ENCODE measurements at regions not wholly inside any gene's neighbourhood (a gene's known extent, or its start where the extent isn't known, plus 50 kb on each side); places are given as distances from the start of the nearest gene placed in this dataset.
"Not testable (repeated sequence)": the region's sequence is repeated elsewhere in the genome, so short reads cannot be mapped to it uniquely, and the experiment has no call there.

GRCh38 chr17:63295839-63296590 lies 150.1 kb downstream of the CYB561 start:
- no peak for DNase-seq

GRCh38 chr17:63298916-63299315 lies 147.2 kb downstream of the CYB561 start:
- DNase-seq, result not testable (repeated sequence)

GRCh38 chr17:63304704-63305261 lies 141.3 kb downstream of the CYB561 start:
- no peak for DNase-seq

GRCh38 chr17:63305857-63306256 lies 140.2 kb downstream of the CYB561 start:
- DNase-seq, result no peak

- no peak for DNase-seq
Observed at GRCh38 chr17:63306855-63307254, 139.3 kb downstream of the CYB561 start.

GRCh38 chr17:63308272-63308671 lies 137.8 kb downstream of the CYB561 start:
- no peak for DNase-seq

GRCh38 chr17:63309021-63309420 lies 137.1 kb downstream of the CYB561 start:
- no peak for DNase-seq

GRCh38 chr17:63311416-63311937 lies 134.6 kb downstream of the CYB561 start:
- DNase-seq, result no peak

- no peak for DNase-seq
Observed at GRCh38 chr17:63314761-63315160, 131.3 kb downstream of the CYB561 start.

GRCh38 chr17:63316100-63316499 lies 130.0 kb downstream of the CYB561 start:
- no peak for DNase-seq

- no peak for DNase-seq
Observed at GRCh38 chr17:63317166-63317840, 128.8 kb downstream of the CYB561 start.

GRCh38 chr17:63325808-63326207 lies 120.3 kb downstream of the CYB561 start:
- DNase-seq, result no peak

- no peak for DNase-seq
Observed at GRCh38 chr17:63329876-63330275, 116.2 kb downstream of the CYB561 start.

GRCh38 chr17:63331301-63332061 lies 114.6 kb downstream of the CYB561 start:
- DNase-seq, result no peak

- no peak for DNase-seq
Observed at GRCh38 chr17:63332286-63332685, 113.8 kb downstream of the CYB561 start.

GRCh38 chr17:63333869-63334268 lies 112.2 kb downstream of the CYB561 start:
- no peak for DNase-seq

GRCh38 chr17:63335831-63336230 lies 110.3 kb downstream of the CYB561 start:
- DNase-seq, result no peak

GRCh38 chr17:63337579-63337978 lies 108.5 kb downstream of the CYB561 start:
- no peak for DNase-seq

GRCh38 chr17:63338272-63338671 lies 107.8 kb downstream of the CYB561 start:
- no peak for DNase-seq

- no peak for DNase-seq
Observed at GRCh38 chr17:63341276-63341675, 104.8 kb downstream of the CYB561 start.

- no peak for DNase-seq
Observed at GRCh38 chr17:63344383-63344782, 101.7 kb downstream of the CYB561 start.

GRCh38 chr17:63345611-63346010 lies 100.5 kb downstream of the CYB561 start:
- DNase-seq, result no peak

- DNase-seq, result no peak
Observed at GRCh38 chr17:63347475-63347874, 98.6 kb downstream of the CYB561 start.

Measured in NCI-H510A (cell line).